GM18870 (cell line): ENCODE measurements at regions not wholly inside any gene's neighbourhood (a gene's known extent, or its start where the extent isn't known, plus 50 kb on each side); places are given as distances from the start of the nearest gene placed in this dataset.
"Not testable (repeated sequence)": the region's sequence is repeated elsewhere in the genome, so short reads cannot be mapped to it uniquely, and the experiment has no call there.

Experiments used
- ATAC-seq: cut with Tn5 transposase; IDR thresholded peaks from one replicate; pipeline ENCODE4 v1.9.1; 2021; ENCODE audit warnings: moderate library complexity; ENCODE audit not compliant: unreplicated experiment

DNA sequence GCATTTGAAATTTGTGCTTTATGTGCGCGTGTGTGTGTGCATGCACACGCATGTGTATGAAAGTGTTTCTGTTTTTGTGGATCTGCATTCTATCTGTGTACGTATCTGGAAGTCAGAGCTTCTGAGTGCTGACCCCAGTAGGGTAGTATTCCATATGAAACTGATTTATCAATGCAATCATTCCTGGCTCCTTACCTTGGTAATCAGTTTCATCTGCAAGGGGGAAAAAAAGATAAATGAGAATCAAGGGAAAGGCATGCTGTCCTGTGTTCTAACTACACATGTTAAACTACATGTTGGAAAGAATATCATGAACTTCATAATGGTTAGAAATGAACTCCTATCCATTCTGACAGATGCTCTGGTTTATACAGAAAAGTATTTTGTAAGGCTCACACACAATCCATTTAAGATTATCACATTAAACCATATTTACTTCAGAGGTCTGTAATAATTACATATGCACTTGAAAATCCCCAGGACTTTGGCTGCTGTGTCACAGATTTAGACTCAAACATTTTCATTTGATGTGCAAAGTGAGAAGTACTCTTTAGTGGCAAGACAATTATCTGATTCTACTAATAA lies 276.1 kb upstream of the LMO3 start:
- no peak for ATAC-seq

GRCh38 chr12:16880864-16881285 lies 274.9 kb upstream of the LMO3 start:
- ATAC-seq: no peak

- ATAC-seq: no peak
These were observed 264.9 kb upstream of the LMO3 start for GRCh38 chr12:16870845-16871244.

- ATAC-seq: no peak
These were observed 257.8 kb upstream of the LMO3 start for GRCh38 chr12:16863742-16864141.

GRCh38 chr12:16857456-16857923 lies 251.5 kb upstream of the LMO3 start:
- peak; percentile 94 for ATAC-seq

GRCh38 chr12:16854465-16854864 lies 248.5 kb upstream of the LMO3 start:
- no peak for ATAC-seq

DNA sequence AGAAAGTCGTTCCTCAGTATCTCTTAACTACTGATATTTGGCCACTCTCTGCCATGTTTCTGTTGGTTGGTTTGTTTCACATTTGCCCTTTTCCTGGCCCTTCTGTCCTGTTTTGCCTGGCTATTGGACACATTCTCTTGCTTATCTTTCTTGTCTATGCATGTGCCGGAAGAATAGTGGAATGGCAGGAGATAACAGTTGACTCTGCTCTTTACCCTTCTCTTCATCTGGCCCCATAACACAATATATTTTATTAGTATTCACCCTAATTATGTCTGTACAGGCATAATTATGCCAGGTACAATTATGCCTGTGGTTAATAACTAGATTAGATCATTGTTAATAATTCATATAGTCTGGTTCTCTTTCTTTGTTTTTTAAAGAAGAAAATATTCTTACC lies 243.5 kb upstream of the LMO3 start:
- ATAC-seq: no peak

GRCh38 chr12:16844875-16845274 lies 238.9 kb upstream of the LMO3 start:
- no peak for ATAC-seq

- ATAC-seq: peak; percentile 99
These were observed 227.5 kb upstream of the LMO3 start for GRCh38 chr12:16833376-16834015.

DNA sequence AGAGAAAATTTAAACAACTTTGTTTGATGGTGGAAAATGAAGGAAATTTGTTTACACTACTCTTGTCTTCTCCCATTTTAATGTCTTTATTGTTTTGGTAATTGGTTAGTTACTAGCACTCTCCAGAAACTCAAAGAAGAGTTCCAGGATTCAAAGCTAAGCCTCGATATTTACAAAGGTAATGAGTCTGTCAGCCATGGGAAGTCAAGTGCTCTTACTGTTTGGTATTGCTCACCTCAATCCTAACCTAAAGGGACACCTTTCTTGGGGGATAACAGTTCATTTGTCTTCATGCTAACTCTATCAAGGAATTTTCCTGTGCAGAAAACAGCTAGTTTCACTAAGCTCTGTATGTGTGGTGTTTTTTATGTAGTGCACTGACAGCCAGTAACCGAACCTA lies 222.9 kb upstream of the LMO3 start:
- no peak for ATAC-seq

- ATAC-seq: no peak
These were observed 201.8 kb upstream of the LMO3 start for GRCh38 chr12:16807731-16808130.

- no peak for ATAC-seq
These were observed 190.2 kb upstream of the LMO3 start for GRCh38 chr12:16796168-16796567.

GRCh38 chr12:16789204-16789790 lies 183.3 kb upstream of the LMO3 start:
- ATAC-seq: peak; percentile 80

DNA sequence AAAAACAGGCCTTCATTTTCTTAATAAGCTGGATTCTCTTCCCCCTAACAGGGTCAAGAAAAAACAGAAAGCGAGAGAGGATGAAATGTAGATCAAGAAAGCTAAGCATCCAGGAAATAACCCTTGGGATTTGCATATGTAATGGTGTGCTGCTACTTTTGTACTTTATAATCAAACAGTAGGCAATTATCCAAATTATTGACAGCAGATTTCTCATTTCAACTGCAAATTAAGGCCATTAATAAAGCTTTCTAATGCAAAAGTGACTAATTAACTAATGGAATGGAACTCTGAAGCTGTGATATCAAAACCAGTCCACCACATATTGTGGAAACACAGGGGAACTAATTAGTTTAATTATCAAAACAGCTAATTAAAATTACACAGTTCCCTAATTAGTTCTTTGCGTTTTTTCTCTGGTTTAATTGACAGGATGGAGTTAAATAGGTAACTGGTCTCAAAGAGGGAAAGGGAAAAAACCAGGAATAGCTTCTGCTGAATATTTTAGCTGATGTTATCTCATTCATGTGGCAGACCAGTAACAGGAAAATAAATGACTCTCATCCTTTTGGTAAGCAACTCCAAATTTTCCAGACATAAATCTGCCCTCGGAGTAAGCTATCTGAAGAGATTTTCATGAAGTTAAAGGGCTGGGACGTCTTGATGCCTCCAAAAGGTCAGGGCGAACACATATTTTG lies 182.7 kb upstream of the LMO3 start:
- ATAC-seq: no peak

DNA sequence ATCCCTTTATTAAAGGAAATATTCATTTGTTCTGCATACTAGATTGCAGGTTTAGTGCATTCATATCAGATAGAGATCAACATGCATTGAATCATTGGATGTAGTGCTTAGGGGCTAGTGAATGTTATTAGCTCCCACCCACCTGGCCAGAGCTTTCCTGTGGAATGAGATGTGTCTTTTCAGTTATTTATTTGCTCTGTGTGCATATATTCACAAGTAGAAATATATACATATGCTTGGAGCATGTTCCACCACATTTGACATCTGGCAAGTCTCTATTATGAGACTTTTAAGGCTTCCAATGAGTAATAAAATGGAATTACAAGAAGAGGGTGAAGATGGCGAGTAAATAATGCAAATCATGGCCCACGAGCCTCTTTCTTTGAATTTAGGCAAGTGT lies 180.0 kb upstream of the LMO3 start:
- ATAC-seq: no peak

DNA sequence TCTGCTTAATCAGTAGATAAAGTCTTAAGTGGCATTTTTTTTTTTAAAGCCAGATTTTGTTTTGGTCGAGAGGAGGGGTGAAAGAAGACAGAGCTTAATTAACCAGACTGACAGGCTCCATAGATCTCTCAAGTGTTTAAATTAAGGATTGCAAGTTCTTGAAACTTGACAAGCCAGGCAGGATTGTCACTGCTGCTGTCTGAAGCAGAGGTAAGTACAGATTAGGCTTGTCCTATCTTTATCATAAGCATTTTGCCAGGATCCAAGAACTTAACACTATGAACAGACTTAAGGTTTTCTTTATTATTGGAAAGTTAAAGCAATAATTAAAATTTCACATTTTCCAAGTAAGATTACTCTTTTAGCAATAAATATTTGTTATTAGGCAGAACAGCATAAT lies 179.6 kb upstream of the LMO3 start:
- ATAC-seq: no peak

DNA sequence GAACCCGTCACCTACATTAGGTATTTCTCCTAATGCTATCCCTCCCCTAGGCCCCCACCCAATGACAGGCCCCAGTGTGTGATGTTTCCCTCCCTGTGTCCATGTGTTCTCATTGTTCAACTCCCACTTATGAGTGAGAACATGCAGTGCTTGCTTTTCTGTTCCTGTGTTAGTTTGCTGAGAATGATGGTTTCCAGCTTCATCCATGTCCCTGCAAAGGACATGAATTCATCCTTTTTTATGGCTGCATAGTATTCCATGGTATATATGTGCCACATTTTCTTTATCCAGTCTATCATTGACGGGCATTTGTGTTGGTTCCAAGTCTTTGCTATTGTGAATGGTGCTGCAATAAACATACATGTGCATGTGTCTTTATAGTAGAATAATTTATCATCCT lies 163.2 kb upstream of the LMO3 start:
- ATAC-seq: not testable (repeated sequence)

GRCh38 chr12:16766736-16767135 lies 160.8 kb upstream of the LMO3 start:
- no peak for ATAC-seq

GRCh38 chr12:16763901-16764300 lies 157.9 kb upstream of the LMO3 start:
- no peak for ATAC-seq

GRCh38 chr12:16756833-16757555 lies 151.0 kb upstream of the LMO3 start:
- ATAC-seq: no peak

- ATAC-seq: no peak
These were observed 124.8 kb upstream of the LMO3 start for GRCh38 chr12:16730772-16731171.
